HG03432 (cell line): ENCODE measurements at regions not wholly inside any gene's neighbourhood (a gene's known extent, or its start where the extent isn't known, plus 50 kb on each side); places are given as distances from the start of the nearest gene placed in this dataset.
A peak's percentile ranks its signal among the peaks of the same experiment; 100 is the strongest.
"Not testable (repeated sequence)": the region's sequence is repeated elsewhere in the genome, so short reads cannot be mapped to it uniquely, and the experiment has no call there.

Source experiments
- ATAC-seq: cut with Tn5 transposase; IDR thresholded peaks from one replicate; pipeline ENCODE4 v1.9.1; 2021; ENCODE audit warnings: mild to moderate bottlenecking, moderate library complexity; ENCODE audit not compliant: unreplicated experiment

DNA sequence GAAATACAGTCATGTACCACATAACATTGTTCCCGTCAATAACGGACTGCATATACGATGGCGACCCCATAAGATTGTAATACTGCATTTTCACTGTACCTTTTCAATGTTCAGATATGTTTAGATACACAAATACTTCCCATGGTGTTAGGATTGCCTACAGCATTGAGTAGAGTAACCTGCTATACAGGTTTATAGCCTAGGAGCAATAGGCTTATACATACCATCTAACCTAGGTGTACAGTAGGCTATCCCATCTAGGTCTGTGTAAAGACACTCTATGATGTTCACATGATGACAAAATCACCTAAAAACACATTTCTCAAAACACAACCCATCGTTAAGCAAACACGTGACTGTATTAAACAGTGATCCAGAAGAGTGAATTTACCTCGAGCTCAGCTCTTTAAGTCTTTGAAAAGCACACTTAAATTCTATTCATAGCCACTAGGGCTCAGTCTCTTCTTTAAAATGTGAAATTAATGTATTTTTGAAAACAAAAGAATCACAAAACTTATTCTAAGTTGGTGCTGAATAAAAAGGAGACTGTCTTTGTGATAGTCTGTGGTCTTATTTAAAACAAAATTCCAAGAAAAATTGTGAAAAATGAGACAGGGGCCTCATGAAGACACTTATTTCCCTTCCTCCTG, 239.1 kb upstream of the ARID2 start:
- ATAC-seq, result no peak

DNA sequence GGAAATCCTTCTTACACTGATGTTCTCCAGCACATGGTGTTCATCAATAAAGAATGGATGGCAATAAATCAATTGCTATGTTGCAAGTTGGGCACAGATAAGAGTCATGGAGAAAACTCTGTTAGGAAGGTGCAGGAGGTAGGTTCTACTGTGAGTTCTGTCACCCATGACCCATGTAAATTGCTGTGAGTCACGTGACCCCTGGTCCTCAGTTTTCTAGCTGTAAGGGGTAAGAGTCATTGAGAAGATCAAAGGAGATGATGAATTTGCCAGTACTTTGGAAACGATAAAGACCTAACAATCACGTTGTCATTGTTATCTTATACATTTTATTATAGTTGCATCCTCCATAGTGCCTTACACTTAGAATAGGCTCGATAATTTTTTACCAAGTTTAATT, 235.2 kb upstream of the ARID2 start:
- ATAC-seq, result no peak

DNA sequence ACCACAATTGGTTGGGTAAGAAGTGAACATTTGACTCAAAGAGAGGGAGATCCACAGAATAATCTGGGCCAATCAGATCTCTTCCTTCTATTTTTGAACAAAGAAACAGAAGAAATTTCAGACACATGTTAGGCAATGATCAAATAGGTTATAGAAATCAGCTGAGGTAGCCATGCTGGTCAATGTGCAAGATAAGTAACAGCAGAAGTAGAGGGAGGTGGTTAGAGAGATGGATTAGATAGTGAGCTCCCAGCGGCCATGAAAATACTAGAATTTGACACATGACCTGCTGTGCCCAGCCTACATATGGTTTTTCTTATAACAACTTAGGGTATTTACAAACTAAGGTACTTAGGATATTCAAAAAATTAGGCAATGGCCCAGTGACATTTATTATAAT, 230.9 kb upstream of the ARID2 start:
- ATAC-seq, result no peak

DNA sequence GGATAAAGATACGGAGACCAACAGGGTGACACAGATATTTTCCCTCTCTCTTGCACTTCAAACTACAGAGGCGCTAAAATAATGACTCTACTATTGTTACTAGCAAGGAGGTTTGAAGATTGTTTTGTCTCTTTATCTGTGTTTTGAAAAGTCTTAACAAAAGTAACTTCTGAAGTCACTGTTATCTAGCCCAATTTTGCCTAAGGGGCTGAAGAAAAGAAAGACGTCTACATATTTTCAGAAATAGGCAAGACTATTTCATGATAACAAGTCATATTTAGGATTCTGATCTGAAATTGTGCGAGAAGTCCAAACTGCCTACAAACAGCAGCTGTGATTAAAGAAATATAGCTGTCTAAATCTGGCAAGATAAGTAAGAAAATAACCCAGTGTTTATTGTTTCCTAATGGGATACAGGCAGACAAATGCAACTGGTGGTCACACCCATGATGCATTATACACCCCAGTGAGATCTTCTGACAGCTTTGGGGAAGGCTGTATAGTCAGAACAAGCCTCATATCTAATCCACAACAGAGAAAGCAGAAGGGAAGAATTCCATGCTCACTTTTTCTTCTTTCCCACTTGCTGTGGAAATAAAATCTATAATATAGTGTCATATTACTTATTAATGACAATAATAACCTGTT, 226.9 kb upstream of the ARID2 start:
- no peak for ATAC-seq

DNA sequence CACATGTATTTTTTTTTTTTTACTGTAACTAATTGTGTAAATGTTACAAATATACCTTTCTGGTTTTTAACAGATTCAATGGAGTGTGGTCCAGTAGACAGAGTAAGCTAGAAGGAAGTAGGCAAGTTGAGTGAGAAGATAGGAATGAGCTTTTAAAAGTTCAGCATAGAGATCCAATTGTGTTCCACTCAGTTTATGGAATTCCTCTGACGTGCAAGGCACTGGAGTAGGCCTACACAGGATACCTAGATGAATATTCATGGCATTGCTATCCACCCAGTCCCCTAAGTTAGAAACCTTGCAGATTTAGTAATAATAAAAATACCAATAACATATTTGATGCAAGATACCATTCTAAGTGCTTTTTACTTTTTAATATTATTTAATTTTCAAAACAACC, 225.6 kb upstream of the ARID2 start:
- ATAC-seq, result no peak

DNA sequence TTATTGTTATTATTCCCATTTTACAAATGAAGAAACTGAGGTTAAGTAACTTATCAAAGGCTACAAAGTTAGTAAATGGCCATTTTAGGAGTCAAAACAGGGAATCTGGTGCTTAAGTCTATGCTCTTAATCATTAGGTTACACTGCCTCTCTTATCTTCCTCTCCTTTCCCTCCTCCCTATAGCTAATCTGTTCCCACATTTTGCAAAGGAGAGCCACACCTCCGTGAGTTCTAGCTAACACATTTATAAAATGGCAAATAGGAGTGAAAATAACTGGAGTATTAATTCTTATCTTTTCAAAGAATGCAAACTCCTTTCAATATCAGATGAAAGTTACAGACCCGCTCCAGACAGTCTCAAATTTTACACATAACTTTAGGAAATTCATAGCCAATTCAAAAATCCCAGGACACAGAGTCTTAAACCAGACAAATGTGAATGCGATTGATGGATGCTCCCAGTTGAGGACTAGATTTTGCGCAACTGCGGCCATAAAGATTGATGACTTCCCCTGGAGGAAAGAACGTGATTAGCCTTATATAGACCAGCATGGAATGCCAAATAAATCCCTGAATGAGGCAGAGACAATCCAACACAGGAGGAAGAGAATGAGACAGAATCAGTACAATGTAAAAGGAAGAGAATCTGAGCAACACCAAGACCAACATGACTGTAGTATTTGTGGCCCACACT, 225.0 kb upstream of the ARID2 start:
- ATAC-seq, result no peak

DNA sequence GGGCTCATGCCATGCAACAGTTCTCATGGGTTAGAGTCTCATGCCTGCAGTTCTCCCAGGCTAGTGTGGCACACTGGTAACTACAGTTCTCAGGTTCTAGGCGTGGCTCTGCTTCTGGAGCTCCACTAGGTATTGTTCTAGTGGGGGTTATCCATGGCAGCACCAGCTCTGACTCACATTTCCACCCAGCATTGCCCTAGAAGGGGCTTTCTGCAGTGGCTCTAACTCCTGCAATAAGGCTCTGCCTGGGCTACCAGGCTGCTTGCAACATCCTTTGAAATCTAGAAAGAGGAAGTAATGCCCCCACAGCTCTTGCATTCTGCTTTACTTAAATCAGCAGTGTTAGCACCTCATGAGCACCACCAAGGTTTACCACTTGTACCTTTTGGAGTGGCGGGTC, 220.3 kb upstream of the ARID2 start:
- ATAC-seq, result peak; percentile 79

DNA sequence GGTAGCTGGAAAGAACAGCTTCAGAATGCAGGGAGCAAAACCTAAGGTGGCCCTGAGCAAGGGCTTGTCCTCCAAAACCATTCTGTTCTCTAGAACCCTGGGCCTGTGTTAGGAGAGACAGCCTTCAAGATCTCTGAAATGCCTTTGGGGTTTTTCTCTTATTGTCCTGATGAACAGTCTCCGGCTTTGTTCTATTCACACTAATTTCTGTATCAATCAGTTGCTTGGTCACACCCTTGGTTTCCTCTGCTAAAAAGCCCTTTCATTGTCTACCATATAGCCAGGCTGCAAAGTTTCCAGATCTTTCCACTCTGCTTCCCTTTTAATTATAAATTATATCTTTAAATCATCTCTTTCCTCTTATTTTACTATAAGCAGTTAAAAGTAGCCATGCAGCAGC, 219.9 kb upstream of the ARID2 start:
- peak; percentile 8 for ATAC-seq

DNA sequence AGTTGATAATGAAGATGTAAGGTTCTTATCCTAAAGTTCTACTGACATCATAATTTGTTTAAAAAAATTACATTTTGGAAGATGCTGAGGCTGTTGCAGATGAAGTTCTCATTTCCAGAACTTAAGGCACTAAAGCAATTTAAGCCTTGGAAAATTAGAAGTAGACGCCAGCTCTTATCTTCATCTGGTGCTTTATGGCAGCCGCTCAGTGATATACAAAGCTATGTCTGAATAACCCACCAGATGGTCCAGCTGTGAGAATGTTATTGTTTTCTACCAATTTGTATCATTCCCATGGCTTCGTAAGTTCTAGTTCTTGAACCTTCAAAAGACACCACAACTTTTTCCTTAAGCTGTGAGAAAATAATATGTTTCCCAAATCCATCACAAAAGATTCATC, 212.1 kb upstream of the ARID2 start:
- no peak for ATAC-seq

DNA sequence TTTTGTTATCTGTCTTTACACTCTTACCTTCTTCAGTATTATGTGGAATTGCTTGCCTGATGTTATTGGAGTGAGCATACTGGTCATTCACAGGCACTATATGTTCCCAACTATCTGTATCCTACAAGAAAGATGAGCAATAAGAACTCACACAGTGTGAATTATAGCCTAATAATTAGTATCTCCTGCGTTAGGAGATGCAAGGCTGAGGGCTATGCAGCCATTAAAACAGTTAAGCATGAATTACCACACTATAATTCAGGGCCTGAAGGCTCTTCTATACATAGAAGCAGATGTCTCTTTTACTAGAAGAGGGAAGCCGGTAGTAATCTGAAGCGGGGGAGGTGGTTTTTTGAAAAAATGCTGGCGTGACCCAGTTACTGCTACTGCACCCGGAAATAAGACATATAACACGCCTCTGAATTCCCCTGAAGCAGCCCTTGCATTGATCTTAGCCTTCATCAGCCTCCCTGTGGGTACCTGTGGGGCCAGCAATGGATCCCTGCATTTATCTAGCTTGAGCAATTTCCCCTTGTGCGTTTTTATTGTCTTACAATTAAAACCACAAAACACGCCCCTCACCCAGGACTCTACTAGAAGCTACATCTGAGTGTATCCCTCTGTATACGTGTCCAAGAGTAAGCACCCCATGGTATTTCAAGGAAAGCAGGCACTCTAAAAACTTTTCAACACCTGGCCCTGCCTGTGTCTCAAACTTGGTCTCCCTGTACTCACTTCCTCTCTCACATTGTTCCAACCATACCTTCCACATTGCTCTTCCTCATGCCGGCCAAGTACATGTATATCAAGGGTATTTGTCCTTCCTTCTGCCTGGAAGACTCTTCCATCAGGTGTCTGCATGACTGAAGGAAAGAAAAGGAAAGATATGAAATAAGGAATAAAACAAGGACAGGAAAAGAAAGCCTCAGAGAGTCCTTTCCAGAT, 210.9 kb upstream of the ARID2 start:
- no peak for ATAC-seq

DNA sequence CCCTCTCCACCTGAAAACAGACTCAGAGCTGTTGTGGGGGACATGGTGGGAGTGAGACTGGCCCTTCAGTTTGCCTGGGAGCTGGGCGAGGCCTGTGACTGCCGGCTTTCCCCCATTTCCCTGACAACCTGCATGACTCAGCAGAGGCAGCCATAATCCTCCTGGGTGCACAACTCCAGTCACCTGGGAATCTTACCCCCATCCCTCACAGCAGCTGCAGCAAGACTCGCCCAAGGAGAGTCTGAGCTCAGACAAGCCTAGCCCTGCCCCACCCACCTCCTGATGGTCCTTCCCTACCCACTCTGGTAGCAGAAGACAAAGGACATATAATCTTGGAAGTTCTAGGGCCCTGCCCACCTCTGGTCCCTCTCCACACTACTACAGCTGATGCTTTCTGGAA, 207.3 kb upstream of the ARID2 start:
- no peak for ATAC-seq

DNA sequence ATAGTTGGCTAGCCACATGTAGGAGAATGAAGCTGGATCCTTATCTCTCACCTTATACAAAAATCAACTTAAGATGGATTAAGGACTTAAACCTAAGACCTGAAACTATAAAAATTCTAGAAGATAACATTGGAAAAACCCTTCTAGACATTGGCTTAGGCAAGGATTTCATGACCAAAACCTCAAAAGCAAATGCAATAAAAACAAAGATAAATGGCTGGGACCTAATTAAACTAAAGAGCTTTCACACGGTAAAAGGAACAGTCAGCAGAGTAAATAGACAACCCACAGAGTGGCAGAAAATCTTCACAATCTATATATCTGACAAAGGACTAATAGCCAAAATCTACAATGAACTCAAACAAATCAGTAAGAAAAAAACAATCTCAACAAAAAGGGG, 202.7 kb upstream of the ARID2 start:
- ATAC-seq, result not testable (repeated sequence)

DNA sequence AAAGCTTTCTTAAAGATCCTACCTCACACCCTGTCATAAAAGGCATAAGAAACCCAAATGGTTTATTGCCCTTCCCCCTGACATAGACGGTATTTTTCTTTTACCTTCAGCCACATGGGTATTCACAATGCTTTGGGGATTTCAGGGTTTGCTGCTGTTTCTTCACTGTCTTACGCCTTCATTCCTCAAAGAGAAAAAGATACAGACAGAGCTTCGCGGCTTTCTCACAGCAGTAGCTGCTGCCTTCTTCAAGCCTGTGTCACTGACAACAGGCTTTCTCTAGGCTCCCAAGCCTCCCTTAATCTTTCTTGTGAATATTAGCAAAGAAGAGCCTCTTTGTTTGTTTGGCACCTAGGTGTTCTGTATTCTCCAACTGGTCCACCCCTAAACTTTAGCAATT, 197.4 kb upstream of the ARID2 start:
- no peak for ATAC-seq

DNA sequence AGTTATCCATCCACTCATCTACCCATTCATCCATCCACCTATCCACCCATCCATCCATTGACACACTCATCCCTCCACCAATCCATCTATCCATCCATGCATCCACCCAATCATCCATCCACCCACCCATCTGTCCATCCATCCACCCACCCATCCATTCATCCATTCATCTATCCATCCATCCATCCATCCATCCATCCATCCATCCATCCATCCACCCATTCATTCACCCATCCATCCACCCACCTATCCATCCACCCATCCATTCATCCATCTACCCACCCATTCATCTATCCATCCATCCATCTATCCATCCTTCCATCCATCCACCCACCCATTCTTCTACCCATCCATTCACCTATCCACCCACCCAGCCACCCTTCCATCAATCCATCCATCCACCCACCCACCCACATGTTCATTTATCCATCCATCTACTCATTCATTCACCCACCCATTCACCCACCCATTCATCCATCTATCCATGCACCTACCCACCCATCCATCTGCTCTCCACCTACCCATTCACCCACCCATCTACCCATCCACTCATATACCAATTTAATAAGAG, 193.8 kb upstream of the ARID2 start:
- ATAC-seq, result no peak

DNA sequence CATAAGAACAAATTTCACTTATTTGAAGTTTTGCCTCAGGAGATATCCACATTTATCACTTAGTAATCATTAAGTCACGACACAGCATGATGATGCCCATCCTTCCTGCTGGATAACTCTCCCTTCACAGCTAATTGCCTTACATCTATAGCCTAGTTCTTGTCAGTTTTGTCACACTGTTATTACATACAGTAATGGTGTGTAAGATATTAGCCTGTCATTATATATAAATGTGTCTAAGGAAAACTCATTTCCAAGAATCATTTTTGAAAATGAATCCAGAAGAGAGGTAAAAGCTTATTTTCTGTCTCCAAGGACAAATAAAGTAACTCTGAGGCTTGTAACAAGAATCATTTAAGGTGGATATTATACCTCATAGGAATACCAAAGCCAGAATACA, 193.2 kb upstream of the ARID2 start:
- no peak for ATAC-seq

DNA sequence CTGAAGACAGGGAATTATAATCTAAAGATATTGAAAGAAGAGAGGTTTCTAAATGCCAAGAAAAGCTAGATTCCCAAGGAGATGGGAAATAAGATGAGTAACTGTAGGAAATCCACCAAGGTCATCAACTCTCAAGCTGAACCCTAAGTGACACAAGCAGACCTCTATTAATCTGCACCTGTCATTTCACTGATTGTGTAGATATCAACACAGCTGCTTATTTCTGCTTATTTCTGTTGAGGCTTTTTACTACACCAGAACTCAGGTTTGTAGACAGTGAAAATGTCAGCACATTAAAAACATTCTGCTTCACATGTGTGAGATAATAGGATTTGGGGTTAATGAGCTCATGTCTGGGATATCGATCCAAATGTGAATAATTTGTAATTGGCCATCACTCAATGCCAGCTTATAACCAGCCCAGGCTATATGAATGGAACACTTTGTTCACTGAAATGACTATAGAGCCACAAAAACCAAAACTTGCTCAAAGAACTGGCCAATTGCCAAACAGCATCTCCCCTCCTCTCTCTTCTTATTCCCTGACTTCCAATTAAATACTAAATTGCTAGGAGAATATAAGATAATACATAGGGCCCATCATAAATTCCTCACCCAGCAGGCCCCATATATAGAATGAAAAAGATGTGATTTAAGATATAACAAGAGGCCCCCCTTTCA, 188.7 kb upstream of the ARID2 start:
- ATAC-seq, result no peak

DNA sequence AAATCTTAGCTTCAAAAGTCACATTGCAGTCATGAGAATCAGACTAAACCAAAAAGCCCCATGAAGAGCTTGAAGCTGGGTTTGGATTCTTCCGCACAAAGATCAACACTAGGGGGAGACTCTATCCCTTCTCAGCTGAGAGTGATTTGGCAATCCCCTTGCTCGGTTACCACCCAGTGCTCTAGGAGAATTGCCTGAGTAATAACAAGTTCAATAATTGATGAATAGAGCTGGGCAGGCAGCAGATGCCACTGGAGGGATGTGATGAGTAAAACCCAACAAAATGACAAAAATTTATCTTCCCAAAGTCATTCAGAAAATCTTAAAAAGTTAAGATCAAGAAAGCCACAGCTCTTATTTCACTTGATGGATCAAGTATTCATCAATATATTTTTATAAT, 185.6 kb upstream of the ARID2 start:
- ATAC-seq, result peak; percentile 93

DNA sequence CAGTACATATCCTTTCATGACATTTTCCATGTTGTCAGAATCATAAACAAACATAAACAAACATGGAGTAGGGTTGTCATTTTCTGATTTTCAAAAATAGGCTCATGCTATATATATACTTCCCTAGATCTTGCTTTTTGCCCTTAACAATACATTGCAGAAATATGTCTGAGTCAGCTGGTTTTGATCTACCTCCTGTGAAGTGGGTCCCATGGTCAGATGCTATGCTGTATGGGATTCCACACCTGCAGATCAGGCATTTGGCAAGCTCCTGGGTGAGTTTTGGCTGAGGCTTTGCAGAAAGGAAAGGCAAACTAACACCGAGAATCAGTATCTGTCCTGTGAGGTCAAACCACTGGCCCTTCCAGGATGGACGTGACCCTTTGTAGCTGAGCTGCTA, 183.0 kb upstream of the ARID2 start:
- no peak for ATAC-seq

DNA sequence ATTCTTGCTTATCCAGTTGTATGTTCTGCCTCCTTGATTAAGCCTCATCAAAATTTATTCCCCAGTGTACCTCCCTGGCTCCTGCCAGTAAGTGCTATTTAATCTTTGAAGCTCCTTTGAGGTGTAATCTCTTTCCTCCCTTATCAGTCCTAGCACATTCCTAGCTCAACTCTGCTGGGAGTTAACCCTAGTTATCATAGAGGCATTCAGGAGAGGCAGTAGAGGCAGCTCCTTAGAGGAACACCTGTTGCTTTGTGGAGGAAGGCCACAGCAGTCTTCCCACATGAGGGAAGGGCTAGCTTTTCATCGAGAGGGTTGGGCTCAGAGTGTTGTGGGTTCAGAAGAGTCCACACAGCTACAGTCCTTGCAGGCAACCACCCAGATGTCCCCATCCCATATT, 182.4 kb upstream of the ARID2 start:
- ATAC-seq, result no peak

DNA sequence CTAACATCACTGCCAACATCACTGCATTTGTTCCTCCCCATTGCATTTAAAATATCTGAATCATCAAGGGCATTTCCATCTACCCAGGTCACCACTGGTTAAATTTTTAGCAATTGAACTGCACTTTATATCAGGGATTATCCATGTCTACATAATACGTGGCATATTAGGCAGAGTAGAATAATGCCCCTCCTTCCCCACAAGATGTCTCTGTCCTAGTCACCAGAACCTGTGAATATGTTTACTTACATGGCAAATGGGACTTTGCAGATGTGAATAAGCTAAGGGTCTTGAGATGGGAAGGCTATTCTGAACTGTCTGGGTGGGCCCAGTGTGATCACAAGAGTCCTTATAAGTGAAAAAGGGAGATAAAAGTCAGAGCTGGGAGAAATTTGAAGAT, 181.7 kb upstream of the ARID2 start:
- ATAC-seq, result no peak
